ENCODE measurements at regions not wholly inside any gene's neighbourhood (a gene's known extent, or its start where the extent isn't known, plus 50 kb on each side); places are given as distances from the start of the nearest gene placed in this dataset.
A peak's percentile ranks its signal among the peaks of the same experiment; 100 is the strongest.

GRCh38 chr11:44502506-44502905 lies 63.0 kb upstream of the CD82 start:
- TF ChIP-seq, protein P1, sequence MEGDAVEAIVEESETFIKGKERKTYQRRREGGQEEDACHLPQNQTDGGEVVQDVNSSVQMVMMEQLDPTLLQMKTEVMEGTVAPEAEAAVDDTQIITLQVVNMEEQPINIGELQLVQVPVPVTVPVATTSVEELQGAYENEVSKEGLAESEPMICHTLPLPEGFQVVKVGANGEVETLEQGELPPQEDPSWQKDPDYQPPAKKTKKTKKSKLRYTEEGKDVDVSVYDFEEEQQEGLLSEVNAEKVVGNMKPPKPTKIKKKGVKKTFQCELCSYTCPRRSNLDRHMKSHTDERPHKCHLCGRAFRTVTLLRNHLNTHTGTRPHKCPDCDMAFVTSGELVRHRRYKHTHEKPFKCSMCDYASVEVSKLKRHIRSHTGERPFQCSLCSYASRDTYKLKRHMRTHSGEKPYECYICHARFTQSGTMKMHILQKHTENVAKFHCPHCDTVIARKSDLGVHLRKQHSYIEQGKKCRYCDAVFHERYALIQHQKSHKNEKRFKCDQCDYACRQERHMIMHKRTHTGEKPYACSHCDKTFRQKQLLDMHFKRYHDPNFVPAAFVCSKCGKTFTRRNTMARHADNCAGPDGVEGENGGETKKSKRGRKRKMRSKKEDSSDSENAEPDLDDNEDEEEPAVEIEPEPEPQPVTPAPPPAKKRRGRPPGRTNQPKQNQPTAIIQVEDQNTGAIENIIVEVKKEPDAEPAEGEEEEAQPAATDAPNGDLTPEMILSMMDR (IDR thresholded peaks at IDR 0.05; ENCODE audit: low read length, missing control alignments) = no peak
- no peak overlapping the region for H3K4me3 ChIP-seq (replicated peaks; ENCODE audit: low read depth, low read length)
- no peak for DNase-seq (ENCODE audit: low read depth)

DNA sequence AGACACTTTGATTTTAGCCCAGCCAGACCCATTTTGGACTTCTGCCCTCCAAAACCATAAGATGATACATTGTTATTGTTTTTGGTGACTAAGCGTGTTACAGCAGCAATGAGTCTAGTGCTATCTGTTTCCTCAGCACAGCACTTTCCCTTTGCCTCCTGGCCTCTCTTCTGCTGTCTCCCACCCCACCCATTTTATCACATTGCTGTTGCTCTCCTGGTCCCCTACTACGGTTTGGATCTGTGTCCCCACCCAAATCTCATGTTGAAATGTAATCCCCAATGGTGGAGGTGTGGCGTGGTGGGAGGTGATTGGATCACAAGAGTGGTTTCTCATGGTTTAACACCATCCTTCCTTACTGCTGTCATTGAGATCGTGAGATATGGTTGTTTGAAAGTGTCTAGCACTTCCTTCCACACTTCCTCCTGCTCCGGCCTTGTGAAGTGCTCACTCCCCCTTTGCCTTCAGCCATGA lies 59.8 kb upstream of the CD82 start:
- TF ChIP-seq, protein P1 (IDR thresholded peaks at IDR 0.05; ENCODE audit: low read length, missing control alignments) = no peak
- peak; percentile 59 for DNase-seq (ENCODE audit: low read depth)
- H3K4me3 ChIP-seq (replicated peaks; ENCODE audit: low read depth, low read length) = no peak overlapping the region

DNA sequence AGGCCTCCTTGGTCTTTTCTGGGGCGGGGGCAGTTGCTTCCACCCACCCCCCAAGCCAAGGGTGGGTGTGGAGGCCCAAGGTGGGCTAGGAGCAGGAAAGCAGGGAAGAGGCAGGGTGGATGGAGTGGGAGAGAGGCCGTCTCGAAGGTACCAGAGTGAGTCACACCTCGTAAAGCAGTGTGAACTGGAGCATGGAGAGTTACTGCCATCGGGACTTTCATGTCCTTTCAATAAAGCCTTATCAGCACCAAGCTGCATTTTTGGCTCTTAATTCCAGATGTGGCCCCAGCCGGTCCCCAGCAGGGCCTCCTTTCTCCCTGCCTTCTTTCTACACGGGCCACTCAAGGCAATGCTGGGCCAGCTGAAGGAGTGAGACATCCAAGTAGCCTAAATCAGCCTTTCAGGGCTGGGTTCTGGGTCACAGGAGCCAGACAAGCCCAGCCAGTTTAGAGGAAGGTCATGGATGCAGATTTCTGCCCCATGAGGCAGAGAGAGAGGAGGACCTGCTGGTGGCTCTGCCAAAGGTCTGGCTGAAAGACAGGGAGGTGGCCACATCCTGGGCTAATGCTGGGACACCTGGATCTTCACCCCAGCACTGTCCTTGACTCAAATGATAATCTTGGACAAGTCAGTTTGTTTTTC lies 59.0 kb upstream of the CD82 start:
- TF ChIP-seq, protein P1 (IDR thresholded peaks at IDR 0.05; ENCODE audit: low read length, missing control alignments) = no peak
- DNase-seq (ENCODE audit: low read depth) = no peak
- no peak overlapping the region for H3K4me3 ChIP-seq (replicated peaks; ENCODE audit: low read depth, low read length)

DNA sequence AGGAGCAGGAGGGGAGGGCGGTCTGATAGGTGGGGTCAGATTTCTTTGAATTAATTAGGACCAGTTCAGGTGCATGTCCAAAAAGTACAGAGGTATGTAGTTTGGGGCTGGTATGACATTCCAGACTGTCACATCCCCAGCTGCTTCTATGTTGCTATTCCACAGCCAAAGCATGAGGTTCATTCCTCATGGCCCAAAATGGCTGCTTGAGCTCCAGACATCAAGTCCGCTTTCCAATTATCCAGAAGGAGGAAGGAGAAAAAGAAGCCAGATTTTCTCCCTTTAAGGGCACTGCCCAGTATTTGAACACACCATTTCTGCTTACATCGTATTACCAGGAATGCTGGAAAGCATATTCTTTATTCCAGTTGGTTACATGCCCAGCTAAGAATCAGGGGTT lies 58.0 kb upstream of the CD82 start:
- H3K4me3 ChIP-seq (replicated peaks; ENCODE audit: low read depth, low read length) = no peak overlapping the region
- TF ChIP-seq, protein P1 (IDR thresholded peaks at IDR 0.05; ENCODE audit: low read length, missing control alignments) = no peak
- no peak for DNase-seq (ENCODE audit: low read depth)

- TF ChIP-seq, protein P1 (IDR thresholded peaks at IDR 0.05; ENCODE audit: low read length, missing control alignments) = no peak
- no peak for DNase-seq (ENCODE audit: low read depth)
- H3K4me3 ChIP-seq (replicated peaks; ENCODE audit: low read depth, low read length) = no peak overlapping the region
These were observed 57.5 kb upstream of the CD82 start for GRCh38 chr11:44507896-44508445.

DNA sequence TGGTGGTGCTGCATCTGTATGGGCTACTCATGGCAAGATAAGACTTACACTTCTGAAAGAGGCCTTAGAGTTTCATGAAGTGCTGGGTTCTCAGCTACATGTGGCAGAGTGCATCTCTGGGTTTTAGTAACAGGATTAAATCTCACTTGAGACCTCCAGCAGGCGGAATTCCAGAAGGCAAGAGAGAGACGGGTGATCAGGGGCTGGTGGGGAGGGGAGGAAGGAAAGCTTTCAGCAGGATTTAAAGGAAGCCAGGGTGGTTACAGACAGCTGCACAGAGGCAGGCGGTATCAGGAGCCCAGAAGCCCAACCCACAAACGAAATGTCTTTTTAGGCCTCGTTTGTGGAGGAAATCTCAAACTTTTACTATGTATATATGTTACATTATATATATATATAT lies 56.2 kb upstream of the CD82 start:
- TF ChIP-seq, protein P1 (IDR thresholded peaks at IDR 0.05; ENCODE audit: low read length, missing control alignments) = no peak
- DNase-seq (ENCODE audit: low read depth) = no peak
- H3K4me3 ChIP-seq (replicated peaks; ENCODE audit: low read depth, low read length) = no peak overlapping the region

DNA sequence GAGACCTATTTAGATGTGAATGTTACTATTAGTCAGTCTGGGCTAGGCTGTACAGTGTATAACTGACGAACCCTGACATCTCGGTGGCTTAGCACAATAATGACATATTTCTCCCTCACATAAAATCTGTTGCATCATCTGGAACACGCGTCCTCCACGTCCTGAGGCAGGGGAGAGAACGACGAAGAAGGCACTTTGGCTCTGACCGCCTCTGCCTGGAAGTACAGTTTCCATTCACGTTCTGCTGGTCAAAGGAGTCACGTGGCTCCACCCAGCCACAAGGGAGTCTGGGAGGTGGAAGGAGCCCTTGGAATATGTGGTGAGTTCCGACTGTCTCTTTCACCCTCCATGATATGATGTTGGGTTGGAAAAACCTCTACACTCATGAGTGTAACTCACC lies 55.1 kb upstream of the CD82 start:
- TF ChIP-seq, protein P1 (IDR thresholded peaks at IDR 0.05; ENCODE audit: low read length, missing control alignments) = no peak
- H3K4me3 ChIP-seq (replicated peaks; ENCODE audit: low read depth, low read length) = no peak overlapping the region
- no peak for DNase-seq (ENCODE audit: low read depth)
